ENCODE measurements at regions not wholly inside any gene's neighbourhood (a gene's known extent, or its start where the extent isn't known, plus 50 kb on each side); places are given as distances from the start of the nearest gene placed in this dataset.

DNA sequence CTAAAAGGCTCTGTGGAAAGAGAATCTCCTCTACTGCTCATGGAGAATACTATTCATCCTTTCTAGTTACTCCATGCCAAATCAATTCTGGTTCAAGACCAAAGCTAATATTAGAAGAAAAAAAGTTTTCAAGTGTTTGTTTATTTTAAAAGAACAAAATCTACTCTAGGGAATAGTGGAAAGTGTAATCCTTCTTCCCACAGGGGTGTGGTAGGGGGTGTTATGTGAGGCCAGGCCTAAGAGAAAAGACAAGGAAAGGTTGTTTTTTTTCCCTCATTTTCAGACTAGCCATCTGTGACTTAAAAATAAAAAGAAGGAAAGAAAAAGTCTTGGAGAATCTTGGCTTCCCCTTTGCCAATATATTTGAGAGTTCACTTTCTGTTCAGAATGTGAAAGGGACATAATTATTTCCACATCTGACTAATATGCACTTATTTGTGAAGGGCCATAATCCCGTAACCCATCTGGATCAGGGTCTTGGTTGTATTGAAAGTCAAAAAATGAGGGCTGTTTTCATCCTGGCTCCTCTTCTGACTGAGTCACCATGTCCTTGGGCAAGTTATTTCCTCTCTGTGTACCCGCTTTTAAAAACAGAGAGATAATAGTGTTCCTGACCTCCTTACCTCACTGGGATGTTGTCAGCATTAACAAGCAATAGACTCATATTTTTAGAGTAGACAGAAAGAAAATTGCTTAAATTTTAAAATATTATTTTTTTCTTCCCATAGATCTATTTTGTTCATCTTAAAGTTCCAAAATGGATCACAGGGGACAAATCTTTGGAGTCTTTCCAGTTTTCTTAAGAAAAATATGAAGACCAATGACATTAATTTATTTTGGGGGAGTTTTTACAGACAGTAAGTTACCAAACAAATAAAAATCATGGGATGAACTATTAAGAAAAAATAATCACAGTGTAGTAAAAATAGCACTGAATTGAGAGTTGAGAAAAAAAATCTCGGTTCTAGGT is 233.7 kb downstream of the IBTK start:
- no peak for DNase-seq

DNA sequence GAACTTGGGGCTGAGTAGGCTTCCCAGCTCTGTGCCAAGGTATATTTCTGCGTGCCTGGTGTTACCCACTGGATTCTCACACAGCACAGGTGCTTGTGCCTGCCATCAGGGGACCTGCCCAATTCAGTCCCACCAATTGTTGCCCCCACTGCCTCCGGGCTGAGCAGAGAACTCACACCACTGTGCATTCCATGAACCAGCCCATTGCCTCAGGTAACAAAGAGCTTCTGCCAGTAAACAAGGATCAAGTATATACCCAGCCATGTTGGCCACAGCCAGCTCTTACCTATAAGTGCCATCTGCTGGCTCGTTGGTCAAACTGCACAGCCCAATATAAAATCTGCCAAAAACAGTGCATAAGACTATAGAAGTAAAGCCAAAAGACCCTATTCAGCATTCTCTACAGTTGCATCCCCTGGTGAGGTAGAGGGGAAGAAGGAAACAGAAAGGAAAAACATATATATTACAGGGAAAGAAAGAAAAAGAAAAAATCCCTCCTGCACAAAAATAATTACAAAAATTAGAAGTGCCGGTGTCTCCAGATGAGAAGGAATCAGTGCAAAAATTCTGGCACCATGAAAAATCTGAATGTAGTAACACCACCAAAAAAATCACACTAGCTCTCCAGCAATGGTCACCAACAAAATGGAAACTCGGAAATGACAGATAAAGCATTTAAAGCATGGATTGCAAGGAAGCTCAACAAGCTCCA is 241.4 kb downstream of the IBTK start:
- peak in 1 of 2 experiments; percentile 36 for DNase-seq

DNA sequence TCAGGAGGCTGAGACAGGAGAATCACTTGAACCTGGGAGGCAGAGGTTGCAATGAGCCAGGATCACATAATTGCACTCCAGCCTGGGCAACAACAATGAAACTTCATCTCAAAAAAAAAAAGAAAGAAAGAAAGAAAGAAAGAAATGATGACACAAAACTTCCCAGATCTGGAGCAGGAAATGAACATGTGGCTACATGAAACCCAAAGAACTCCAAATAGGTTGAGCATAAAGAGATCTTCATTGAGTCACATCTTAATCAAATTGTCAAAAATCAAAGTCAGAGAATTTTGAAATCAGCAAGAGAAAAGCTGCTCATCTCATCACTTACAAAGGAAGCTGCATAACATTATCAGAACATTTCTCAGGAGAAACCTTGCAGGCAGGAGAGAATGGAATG is 247.0 kb downstream of the IBTK start:
- DNase-seq, result no peak

DNA sequence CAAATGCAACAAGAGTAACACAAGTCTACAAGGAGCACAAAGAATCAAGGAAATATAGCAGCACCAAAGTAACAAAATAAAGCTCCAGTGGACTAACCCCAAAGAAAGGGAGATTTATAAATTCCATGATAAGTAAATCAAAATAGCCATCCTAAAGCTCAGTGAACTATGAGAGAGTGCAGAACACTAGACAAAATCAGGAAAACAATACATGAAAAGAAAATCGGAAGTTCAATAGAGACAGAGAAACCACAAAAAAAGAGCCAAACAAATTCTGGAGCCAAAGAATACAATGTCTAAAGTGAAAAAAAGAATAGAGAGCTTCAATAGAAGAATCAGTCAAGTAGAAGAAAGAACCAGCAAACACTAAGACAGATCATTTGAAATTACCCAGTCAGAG is 247.3 kb upstream of the TENT5A start:
- DNase-seq, result no peak

DNA sequence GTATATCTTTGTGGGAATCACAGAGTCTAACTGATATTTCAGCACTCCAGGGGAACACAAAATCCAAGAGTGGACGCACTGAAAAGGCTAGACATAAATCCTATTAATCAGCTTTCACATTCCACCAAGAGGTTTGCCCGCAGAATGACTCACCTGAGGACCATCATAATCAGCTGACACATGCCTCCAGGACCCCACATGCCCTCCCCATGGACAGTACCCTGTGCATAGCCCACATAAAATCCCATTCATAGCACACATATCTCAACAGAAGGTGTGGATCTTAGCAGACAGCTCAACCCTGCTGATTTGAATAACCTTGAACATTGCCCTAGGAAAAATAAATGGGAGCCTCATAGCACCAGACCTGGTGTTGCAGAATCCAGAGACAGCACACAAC is 246.8 kb upstream of the TENT5A start:
- no peak for DNase-seq

DNA sequence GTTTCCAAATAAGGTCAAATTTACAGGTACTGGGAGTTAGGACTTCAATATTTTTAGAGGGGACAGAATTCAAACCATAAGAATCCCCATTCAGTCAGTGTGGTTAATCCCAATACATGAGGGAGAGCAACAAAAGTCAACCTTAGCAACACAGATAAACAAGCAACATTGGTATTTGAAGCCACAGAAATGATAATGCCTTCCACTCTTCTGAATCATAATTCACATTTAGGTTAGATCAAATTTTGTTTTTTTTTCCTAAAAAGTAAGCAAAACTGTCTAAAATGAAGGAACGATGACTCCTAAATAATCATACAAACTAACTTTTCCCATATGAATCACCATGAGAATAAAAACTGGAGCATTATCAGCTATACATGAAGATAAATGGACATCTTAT is 246.0 kb upstream of the TENT5A start:
- DNase-seq, result no peak

DNA sequence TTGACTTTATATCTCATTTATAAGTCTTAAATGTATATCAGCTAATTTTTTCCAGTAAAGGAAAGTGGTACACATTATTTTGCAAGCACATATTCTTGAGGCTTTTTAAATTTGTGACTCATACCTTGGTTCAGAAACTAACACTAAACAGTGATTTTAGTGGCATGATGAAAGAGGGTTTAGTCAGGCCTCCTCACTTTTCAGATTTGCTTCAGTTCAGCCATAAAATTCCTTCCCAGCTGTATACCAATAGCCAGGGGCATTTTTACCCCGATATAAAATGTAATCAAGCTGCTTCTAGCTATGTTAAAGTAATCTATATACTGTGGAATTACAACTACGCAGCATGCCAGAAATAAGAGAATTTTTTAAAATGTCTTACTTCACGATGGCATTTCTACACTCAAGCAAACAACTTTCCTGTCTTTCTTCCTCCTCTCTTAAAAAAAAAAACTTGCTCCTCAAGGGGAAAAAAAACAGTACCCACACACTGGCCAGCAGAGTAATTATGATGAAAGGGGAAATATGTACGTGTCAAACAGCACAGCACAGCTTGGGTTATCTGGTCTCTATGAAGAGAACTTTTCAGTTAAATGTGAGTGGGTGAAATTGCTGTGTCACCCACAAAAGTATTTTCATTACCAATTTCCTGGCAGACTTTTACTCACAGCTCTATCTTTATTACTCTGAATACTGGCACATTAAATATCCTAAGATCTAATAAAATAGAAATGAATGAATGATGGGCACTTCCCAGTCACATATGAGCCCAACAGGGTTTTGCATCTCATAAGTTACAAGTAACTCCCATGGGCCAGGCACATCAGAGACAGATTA is 244.8 kb upstream of the TENT5A start:
- DNase-seq, result no peak

DNA sequence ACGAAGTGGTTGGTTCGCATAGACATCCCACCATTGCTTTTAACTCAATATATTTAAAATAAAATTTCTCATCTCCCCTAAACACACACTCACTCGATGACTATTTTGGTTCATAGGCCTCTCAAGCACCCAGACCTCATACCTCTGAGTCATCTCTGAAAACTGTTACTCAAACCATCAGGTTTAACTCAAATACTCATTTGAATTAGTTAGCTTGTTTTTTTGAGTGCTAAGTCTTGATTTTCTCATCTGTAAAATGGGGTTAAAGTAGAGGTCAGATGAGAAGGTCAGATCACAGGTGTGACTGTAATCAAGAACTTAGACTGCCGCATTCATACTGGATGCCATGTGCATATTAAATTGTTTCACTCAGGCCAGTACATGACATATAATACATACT is 243.9 kb upstream of the TENT5A start:
- DNase-seq, result no peak

DNA sequence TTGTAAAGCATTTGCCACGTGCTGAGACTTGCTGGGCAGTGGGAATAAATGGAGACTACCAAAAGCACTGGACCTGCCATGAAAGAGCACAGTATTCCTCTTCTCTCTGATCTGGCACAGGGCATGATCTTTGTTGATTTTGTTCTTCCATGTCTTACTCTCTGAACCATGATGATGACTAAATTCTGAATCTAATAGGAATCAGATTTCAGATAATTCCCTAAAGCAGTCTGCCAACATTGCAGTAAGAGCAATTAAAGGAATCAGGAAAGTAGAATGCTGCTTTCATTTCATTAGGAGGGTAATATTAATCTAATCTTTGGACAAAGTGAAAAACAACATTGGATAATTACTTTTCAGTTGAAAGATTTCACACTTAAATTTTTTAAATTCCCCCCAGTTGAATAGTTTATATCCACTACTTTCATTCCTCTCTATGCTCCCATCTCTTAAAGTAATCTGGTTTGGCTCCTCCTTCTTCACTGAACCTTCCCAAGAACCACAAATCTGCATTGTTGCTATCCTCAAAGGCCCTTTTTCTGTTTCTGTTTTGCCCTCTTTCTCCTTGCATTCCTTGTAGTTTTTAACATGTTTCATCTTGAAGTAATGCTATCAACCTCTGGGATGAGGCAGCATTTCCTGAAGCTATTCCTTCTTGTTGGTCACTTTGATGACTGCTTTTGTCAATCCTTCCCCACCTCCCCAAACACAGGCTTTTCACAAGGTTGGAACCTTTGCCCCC is 243.2 kb upstream of the TENT5A start:
- DNase-seq, result peak; percentile 3 to 17

DNA sequence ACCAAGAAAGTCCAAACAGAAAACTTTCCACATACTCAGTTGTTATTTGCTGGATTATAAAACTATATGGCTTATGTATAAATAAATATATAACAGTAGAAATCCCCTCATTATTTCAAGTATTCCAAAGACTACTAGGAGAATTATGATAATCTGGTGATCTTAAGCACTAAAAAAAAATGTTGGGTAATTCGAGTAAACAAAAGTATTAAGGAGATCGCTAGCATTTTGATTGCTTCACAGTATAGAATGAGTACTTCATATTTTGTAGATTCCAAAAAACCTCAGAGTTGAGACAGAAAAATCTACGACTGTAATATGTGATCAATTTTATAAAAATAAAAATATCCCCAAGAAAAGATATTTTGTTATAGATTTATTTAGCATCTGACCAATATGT is 236.4 kb upstream of the TENT5A start:
- no peak for DNase-seq

DNA sequence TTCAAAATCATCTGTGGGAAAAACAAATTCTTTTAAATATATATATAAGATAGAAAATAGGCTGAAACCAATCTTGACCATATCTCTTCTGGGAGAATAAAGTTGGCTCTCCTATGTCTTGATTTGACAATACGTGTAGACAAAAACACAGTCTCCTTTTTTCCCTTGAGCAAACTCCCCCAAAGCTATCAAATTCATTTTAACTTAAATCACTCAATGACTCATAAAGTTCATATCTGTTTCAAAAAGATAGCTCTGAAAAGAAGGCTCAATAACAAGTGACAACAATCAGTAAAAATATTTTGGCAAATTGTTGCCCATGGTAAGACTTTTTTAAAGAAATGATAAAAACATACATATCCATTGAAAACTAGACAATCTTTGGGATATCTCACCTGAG is 236.0 kb upstream of the TENT5A start:
- DNase-seq, result no peak

DNA sequence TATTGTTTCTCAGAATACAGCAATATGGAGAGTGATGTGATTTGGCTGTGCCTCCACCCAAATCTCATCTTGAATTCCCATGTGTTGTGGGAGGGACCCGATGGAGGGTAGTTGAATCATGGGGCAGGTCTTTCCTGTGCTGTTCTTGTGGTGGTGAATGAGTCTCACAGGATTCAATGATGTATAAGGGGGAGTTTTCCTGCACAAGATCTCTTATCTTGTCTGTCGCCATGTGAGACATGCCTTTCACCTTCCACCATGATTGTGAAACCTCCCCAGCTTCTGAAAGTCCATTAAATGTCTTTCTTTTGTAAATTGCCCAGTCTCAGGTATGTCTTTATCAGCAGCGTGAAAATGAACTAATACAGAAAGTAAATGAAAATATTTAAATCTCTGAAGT is 234.8 kb upstream of the TENT5A start:
- DNase-seq, result no peak

DNA sequence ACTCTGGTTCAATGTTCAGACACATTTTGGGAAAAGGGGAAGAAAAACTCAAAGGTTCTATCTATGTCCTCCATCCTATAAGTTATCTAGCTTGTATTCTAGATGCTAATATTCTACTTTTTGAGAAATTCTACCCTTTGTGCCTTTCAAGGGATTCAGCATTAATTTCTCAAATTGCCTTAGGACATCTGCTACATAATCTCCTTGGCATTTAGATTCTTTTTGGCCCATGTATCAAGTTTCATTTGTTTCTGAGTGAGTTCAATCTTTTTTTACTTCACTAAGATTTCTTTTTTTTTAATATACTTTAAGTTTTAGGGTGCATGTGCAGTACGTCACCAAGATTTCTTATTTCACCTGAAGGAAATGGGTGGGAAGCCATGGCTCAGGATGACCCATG is 232.7 kb upstream of the TENT5A start:
- no peak for DNase-seq

DNA sequence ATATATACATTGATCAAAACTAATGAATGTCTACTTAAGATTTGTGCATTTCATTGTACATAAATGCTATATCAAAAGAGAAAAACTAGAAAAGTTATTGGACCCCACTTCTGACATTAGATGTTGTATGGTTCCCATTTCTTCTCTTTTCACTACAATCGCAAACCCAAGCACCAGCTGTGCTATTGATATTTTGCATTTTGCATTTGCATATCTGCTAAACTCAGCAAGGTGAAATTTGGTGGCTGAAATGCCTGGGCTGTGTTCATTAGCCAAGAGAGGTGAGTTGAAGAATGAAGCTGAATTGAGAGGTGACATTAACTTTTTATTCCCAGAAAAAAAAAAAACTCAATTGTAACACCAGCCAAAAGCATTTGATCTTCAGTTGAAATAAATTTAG is 232.1 kb upstream of the TENT5A start:
- DNase-seq, result no peak

DNA sequence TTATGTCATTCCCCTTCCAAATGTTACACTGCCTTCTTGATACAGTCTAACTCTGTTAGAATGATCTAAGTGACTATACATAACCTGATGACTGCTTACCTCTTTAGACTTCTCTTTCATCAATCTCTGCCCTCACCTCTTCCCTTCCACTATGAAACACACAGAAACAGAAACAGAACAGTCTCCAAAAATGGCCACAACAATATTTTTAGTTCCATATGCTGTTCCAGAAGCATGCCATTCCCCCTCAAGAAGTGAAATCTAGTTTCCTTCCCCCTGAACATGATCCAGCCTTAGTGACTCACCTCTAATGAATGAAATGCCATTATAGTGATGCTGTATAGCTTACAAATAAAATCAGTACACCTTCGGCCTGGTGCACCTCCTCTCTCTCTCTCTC is 229.3 kb upstream of the TENT5A start:
- no peak for DNase-seq

DNA sequence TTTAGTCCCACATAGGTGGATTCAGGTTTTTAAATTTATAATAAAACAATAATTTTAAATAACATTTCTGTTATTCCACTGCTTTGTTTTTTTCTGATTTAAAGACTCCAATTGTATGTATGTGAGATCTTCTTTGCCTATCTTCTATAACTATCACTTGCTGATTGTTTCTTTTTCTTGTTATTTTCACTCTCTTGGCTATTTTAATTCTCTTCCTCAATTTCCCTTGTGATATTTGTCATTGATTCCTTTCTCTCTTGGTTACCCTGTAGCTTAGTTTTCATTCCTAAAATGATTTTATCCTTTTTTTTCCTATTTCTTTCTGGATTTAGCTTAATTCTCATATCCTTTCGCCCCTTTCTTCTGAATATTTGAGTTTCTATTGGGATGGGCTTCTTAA is 227.3 kb upstream of the TENT5A start:
- no peak for DNase-seq

DNA sequence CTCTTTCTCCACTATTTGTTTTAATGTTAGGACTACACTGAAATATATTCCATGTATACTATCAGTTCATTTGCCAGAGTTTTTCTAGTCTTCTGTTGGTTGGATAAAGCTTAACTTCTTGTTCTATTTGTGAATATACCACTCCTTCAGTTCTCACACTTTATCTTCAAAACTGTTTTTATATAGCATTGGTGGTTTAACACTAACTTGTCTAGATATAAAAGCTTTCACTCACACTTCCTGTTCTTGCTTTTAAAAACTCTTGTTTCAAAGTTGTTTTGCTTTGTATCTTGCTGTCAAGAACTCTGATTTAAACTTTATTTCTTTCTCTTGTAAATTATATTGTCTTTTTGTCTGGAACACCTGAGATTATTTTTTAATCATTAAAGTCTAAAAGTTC is 226.8 kb upstream of the TENT5A start:
- no peak for DNase-seq

DNA sequence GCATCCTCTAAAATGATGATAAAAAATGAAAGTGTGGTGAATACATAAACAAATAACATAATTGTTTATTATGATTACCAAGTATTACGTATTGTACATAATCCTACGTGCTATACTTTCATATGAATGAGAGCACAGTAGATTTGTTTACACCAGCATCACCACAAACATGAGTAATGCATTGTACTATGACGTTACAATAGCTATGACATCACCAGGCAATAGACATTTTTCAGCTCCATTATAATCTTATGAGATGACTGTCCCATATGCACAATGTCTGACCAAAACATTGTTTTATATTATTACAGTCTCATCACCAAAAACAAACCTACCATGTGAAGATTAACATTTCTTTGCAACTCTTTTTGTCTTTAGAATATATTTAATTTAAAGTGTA is 225.7 kb upstream of the TENT5A start:
- no peak for DNase-seq

DNA sequence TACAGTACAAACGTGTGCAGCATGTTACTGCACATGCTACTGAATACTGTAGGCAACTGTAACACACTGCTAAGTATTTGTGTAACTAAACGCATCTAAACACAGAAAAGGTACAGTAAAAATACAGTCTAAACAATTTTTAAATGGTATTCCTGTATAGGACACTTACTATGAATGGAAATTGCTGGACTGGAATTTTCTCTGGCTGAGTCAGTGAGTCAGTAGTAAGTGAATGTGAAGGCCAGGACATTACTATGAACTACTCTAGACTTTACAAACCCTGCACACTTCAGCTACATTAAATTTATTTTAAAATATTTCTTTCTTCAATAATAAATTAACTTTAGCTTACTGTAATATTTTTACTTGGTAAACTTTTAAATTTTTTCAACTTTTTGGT is 225.0 kb upstream of the TENT5A start:
- no peak for DNase-seq

DNA sequence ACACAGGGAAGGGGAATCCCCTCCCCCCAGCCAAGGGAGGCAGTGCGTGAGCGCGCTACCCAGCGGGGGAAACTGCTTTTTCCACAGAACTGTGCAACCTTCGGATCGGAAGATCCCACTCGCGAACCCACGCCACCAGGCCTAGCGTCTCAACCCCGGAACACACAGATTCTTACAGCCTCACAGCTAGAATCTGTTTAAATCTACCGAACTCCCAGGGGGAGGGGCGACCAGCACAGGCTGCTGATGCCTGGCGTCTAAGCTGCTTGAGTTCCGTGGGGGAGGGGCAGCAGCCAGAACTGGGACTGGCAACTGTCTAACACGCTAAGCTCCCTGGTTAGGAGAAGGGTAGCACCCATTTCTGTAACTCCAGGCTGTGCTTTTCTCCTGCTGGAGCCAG is 217.3 kb upstream of the TENT5A start:
- DNase-seq, result no peak

DNA sequence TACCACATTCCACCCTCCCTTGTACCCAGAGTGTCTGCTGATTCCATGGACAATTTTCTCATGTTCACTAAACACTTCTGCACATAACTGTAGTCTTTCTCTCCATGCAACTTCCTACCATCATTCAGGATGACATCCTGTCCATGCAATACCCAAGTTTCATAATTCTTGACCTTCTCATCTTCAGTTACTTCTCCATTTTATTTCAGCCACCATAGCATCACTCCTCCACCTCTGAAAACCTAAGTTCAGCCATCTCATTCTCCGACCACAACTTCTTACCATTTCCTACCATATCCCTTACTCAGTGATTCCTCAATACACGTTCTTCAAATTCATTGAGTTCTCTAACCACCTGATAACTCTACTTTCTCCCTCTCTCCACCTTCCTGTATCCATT is 216.5 kb upstream of the TENT5A start:
- no peak for DNase-seq

DNA sequence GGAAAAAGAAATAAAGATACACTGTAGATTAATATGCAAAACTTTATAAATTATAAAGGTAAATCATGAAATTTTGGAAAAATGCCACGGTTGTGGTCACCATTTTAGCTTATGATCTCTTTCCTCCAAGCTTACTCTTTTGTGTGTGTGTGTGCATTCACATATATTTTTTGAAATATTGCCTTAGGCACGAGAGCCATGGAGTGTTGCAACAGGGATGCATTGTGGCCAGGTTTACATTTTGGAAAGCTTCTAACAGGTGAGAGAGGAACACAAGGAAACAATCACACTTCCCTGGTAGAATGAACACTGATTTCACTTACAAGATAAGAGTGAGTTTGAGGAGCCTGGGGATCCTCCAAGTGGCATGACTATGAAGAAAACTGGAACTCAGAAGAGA is 214.5 kb upstream of the TENT5A start:
- no peak for DNase-seq

DNA sequence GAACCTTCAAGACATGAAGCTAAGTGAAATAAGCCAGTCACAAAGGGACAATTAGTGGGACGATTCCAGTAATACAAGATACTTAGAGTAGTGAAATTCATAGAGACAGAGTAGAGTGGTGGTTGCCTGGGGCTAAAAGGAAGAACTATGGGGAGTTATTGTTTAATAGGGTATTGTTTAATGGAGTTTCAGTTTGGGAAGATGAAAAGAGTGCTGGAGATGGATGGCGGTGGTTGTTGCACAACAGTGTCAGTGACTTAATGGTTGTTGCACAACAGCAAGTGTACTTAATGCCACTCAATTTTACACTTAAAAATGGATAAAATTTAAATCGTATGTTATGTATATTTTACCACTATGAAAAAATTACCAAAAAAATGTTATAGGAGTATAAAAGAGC is 209.7 kb upstream of the TENT5A start:
- no peak for DNase-seq
